HEK293 (cell line): ENCODE measurements at regions not wholly inside any gene's neighbourhood (a gene's known extent, or its start where the extent isn't known, plus 50 kb on each side); places are given as distances from the start of the nearest gene placed in this dataset.

Experiments used
- CTCF ChIA-PET: fragments of 350-600 bp; formaldehyde crosslinking; extraction: SDS; loops from one replicate; lab custom pipeline; 2021; ENCODE audit warnings: antibody characterized with exemption; lab: Yijun Ruan, JAX
- POLR2A ChIA-PET: fragments of 300-600 bp; formaldehyde crosslinking; extraction: SDS; loops from one replicate; lab custom pipeline; 2020; ENCODE audit warnings: antibody characterized with exemption, inconsistent platforms; lab: Yijun Ruan, JAX
- H3K27ac ChIP-seq: fragments of 200-500 bp; sonication (Bioruptor generic); 2 replicates; pipeline ENCODE4 v1.5.1; 2014; ENCODE audit warnings: low read depth, low read length, control low read depth, inconsistent platforms; ENCODE audit errors: extremely low read depth
- H3K36me3 ChIP-seq, 2 experiments: fragments of 200-500 bp in 1 of 2; sonication (Bioruptor generic) in 1 of 2; 1 replicate in 1 of 2; 2 replicates in 1 of 2; pipeline ENCODE4 v1.5.1; 2014 to 2017; ENCODE audit warnings: inconsistent platforms in 2 of 2, low read length in 2 of 2; ENCODE audit not compliant: control insufficient read depth in 2 of 2, insufficient read depth in 1 of 2
- H3K4me1 ChIP-seq: fragments of 200-500 bp; sonication (Bioruptor generic); 2 replicates; pipeline ENCODE4 v1.5.1; 2014; ENCODE audit warnings: mild to moderate bottlenecking, low read length, inconsistent platforms; ENCODE audit not compliant: control insufficient read depth, insufficient read depth
- H3K4me3 ChIP-seq: 2 replicates; pipeline ENCODE4 v1.5.1; 2011; ENCODE audit warnings: low read depth, mild to moderate bottlenecking, control low read depth, low read length, moderate library complexity
- H3K9me3 ChIP-seq: fragments of 200-500 bp; sonication (Bioruptor generic); 2 replicates; pipeline ENCODE4 v1.5.1; 2014; ENCODE audit warnings: low read depth, low read length, inconsistent platforms; ENCODE audit not compliant: control insufficient read depth, insufficient read depth
- ATF2 ChIP-seq: fragments of 450-650 bp; formaldehyde crosslinking; IDR thresholded peaks from 2 replicates; pipeline ENCODE4 v1.5.1; 2016; ENCODE audit warnings: missing biosample characterization, missing genetic modification characterization, low read depth
- BCL11B ChIP-seq: fragments of 450-650 bp; formaldehyde crosslinking; IDR thresholded peaks from 2 replicates; pipeline ENCODE4 v1.5.1; 2016; ENCODE audit warnings: low read depth, missing biosample characterization, missing genetic modification characterization
- HOXA7 ChIP-seq: sonication (generic); formaldehyde crosslinking; IDR thresholded peaks from 2 replicates; pipeline ENCODE4 v1.8.1; 2022; ENCODE audit warnings: missing genetic modification reagents, borderline replicate concordance
- KLF10 ChIP-seq: fragments of 450-650 bp; IDR thresholded peaks from 2 replicates; pipeline ENCODE4 v1.5.1; 2018; ENCODE audit warnings: missing biosample characterization, mild to moderate bottlenecking, missing genetic modification characterization
- KLF17 ChIP-seq: fragments of 450-650 bp; formaldehyde crosslinking; IDR thresholded peaks from 2 replicates; pipeline ENCODE4 v1.5.1; 2016; ENCODE audit warnings: missing biosample characterization, missing genetic modification characterization
- KLF8 ChIP-seq: fragments of 450-650 bp; formaldehyde crosslinking; IDR thresholded peaks from 2 replicates; pipeline ENCODE4 v1.5.1; 2016; ENCODE audit warnings: missing biosample characterization, missing genetic modification characterization
- MEIS1 ChIP-seq: sonication (generic); formaldehyde crosslinking; IDR thresholded peaks from 2 replicates; pipeline ENCODE4 v1.8.1; 2022; ENCODE audit warnings: missing genetic modification reagents, mild to moderate bottlenecking, borderline replicate concordance
- TCF7L2 ChIP-seq: IDR thresholded peaks from 2 replicates; pipeline ENCODE4 v1.6.1; 2011; ENCODE audit warnings: low read depth, mild to moderate bottlenecking, inconsistent platforms, low read length, moderate library complexity, borderline replicate concordance
- TRIM28 ChIP-seq: IDR thresholded peaks from 2 replicates; pipeline ENCODE4 v1.6.1; 2011; ENCODE audit warnings: low read length, control low read depth, borderline replicate concordance
- ZFP69B ChIP-seq: fragments of 450-650 bp; formaldehyde crosslinking; IDR thresholded peaks from 2 replicates; pipeline ENCODE4 v1.5.1; 2016; ENCODE audit warnings: missing biosample characterization, missing genetic modification characterization
- ZNF10 ChIP-seq: fragments of 450-650 bp; formaldehyde crosslinking; IDR thresholded peaks from 2 replicates; pipeline ENCODE4 v1.5.1; 2017; ENCODE audit warnings: missing biosample characterization, missing genetic modification characterization
- ZNF211 ChIP-seq: fragments of 450-650 bp; formaldehyde crosslinking; IDR thresholded peaks from 2 replicates; pipeline ENCODE4 v1.5.1; 2016; ENCODE audit warnings: low read depth, missing biosample characterization, missing genetic modification characterization
- ZNF214 ChIP-seq: fragments of 450-650 bp; formaldehyde crosslinking; IDR thresholded peaks from 2 replicates; pipeline ENCODE4 v1.5.1; 2017; ENCODE audit warnings: missing biosample characterization, mild to moderate bottlenecking, missing genetic modification characterization, borderline replicate concordance
- ZNF266 ChIP-seq: fragments of 450-650 bp; formaldehyde crosslinking; IDR thresholded peaks from 2 replicates; pipeline ENCODE4 v1.5.1; 2016; ENCODE audit warnings: missing biosample characterization, missing genetic modification characterization, low read depth
- ZNF302 ChIP-seq: fragments of 450-650 bp; formaldehyde crosslinking; IDR thresholded peaks from 2 replicates; pipeline ENCODE4 v1.5.1; 2016; ENCODE audit warnings: missing biosample characterization, missing genetic modification characterization, low read depth
- ZNF423 ChIP-seq: fragments of 450-650 bp; formaldehyde crosslinking; IDR thresholded peaks from 2 replicates; pipeline ENCODE4 v1.5.1; 2016; ENCODE audit warnings: missing biosample characterization, missing genetic modification characterization
- ZNF544 ChIP-seq: fragments of 450-650 bp; formaldehyde crosslinking; IDR thresholded peaks from 2 replicates; pipeline ENCODE4 v1.5.0; 2017; ENCODE audit warnings: missing biosample characterization, missing genetic modification characterization
- ZNF561 ChIP-seq: fragments of 450-650 bp; IDR thresholded peaks from 2 replicates; pipeline ENCODE4 v1.5.1; 2018; ENCODE audit warnings: missing biosample characterization, missing genetic modification characterization, borderline replicate concordance
- ZNF768 ChIP-seq: fragments of 450-650 bp; formaldehyde crosslinking; IDR thresholded peaks from 2 replicates; pipeline ENCODE4 v1.5.1; 2018; ENCODE audit warnings: missing biosample characterization, mild to moderate bottlenecking, missing genetic modification characterization
- TF ChIP-seq, protein P1 (sequence below): fragments of 450-650 bp; formaldehyde crosslinking; IDR thresholded peaks from 2 replicates; pipeline ENCODE4 v1.5.1; 2017; ENCODE audit warnings: missing biosample characterization, mild to moderate bottlenecking, missing genetic modification characterization, moderate library complexity
- TF ChIP-seq, protein P2 (sequence below): fragments of 450-650 bp; formaldehyde crosslinking; IDR thresholded peaks from 2 replicates; pipeline ENCODE4 v1.5.1; 2016; ENCODE audit warnings: missing biosample characterization, missing genetic modification characterization

- ChIA-PET POLR2A (no interaction called here), CTCF (no interaction called here)
- H3K9me3 ChIP-seq = no peaks in the 10 kb centered on the region
- no peaks in the 10 kb centered on the region for H3K4me1 ChIP-seq
- no peaks in the 10 kb centered on the region for H3K36me3 ChIP-seq
- H3K27ac ChIP-seq = no peak overlapping the region
- no peak overlapping the region for H3K4me3 ChIP-seq
- TF ChIP-seq BCL11B (tag by site-specific recombination) = no peak
Observed at GRCh38 chr6:94129926-94130325, 710.6 kb upstream of the EPHA7 start.

- POLR2A ChIA-PET = no interaction called here
- Histone ChIP-seq H3K36me3 (no peaks in the 10 kb centered on the region), H3K27ac (no peak overlapping the region), H3K4me1 (no peaks in the 10 kb centered on the region), H3K9me3 (no peaks in the 10 kb centered on the region), H3K4me3 (no peak overlapping the region)
- TF ChIP-seq KLF10 (no peak), ZNF211 (tag by site-specific recombination) (no peak), ZNF561 (no peak), ZNF10 (tag by site-specific recombination) (no peak), TRIM28 (no peak), ZNF423 (tag by site-specific recombination) (no peak)
- TF ChIP-seq, protein P1, sequence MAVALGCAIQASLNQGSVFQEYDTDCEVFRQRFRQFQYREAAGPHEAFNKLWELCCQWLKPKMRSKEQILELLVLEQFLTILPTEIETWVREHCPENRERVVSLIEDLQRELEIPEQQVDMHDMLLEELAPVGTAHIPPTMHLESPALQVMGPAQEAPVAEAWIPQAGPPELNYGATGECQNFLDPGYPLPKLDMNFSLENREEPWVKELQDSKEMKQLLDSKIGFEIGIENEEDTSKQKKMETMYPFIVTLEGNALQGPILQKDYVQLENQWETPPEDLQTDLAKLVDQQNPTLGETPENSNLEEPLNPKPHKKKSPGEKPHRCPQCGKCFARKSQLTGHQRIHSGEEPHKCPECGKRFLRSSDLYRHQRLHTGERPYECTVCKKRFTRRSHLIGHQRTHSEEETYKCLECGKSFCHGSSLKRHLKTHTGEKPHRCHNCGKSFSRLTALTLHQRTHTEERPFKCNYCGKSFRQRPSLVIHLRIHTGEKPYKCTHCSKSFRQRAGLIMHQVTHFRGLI (tag by site-specific recombination) = no peak
- CTCF ChIA-PET = no interaction called here
Observed at GRCh38 chr6:94127716-94128115, 708.4 kb upstream of the EPHA7 start.

DNA sequence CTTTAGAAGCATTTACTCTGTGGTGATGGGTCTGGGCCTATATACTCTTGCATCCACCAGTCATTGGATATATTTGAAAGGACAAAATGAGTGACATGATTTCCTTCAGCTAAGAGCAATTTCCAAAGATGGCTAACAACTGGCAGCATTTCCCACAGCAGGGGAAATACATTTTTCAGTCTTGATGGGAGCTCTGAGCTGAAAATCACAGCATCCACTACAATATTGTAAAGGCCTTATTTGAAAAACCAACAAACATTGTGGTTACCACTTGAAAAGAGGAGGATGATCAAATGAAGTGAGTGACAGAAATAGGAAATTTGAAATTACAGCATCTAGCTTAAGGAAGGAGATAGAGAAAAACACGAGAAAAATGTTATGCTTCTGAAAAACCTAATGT lies 705.0 kb upstream of the EPHA7 start:
- POLR2A ChIA-PET = no interaction called here
- Histone ChIP-seq H3K27ac (no peak overlapping the region), H3K9me3 (no peaks in the 10 kb centered on the region)

GRCh38 chr6:94121094-94121493 lies 701.7 kb upstream of the EPHA7 start:
- ChIA-PET CTCF (interaction anchor here (0.7 kb wide), 1 partner anchor 131 kb away, joined by 3 read pairs; no protein-coding TSS in a partner anchor), POLR2A (no interaction called here)
- H3K9me3 ChIP-seq = no peaks in the 10 kb centered on the region
- no peak overlapping the region for H3K27ac ChIP-seq
- no peak overlapping the region for H3K4me3 ChIP-seq
- TF ChIP-seq ZNF302 (tag by site-specific recombination) (no peak), HOXA7 (CRISPR knock-in tag) (no peak), TCF7L2 (no peak), KLF17 (tag by site-specific recombination) (no peak), ZNF768 (no peak), ZNF266 (no peak), ATF2 (peak; percentile 72)
- TF ChIP-seq, protein P2, sequence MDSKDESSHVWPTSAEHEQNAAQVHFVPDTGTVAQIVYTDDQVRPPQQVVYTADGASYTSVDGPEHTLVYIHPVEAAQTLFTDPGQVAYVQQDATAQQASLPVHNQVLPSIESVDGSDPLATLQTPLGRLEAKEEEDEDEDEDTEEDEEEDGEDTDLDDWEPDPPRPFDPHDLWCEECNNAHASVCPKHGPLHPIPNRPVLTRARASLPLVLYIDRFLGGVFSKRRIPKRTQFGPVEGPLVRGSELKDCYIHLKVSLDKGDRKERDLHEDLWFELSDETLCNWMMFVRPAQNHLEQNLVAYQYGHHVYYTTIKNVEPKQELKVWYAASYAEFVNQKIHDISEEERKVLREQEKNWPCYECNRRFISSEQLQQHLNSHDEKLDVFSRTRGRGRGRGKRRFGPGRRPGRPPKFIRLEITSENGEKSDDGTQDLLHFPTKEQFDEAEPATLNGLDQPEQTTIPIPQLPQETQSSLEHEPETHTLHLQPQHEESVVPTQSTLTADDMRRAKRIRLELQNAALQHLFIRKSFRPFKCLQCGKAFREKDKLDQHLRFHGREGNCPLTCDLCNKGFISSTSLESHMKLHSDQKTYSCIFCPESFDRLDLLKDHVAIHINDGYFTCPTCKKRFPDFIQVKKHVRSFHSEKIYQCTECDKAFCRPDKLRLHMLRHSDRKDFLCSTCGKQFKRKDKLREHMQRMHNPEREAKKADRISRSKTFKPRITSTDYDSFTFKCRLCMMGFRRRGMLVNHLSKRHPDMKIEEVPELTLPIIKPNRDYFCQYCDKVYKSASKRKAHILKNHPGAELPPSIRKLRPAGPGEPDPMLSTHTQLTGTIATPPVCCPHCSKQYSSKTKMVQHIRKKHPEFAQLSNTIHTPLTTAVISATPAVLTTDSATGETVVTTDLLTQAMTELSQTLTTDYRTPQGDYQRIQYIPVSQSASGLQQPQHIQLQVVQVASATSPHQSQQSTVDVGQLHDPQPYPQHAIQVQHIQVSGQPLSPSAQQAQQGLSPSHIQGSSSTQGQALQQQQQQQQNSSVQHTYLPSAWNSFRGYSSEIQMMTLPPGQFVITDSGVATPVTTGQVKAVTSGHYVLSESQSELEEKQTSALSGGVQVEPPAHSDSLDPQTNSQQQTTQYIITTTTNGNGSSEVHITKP (tag by site-specific recombination) = no peak
- no peaks in the 10 kb centered on the region for H3K4me1 ChIP-seq
- no peaks in the 10 kb centered on the region for H3K36me3 ChIP-seq

More for the DNA sequence above, 705.0 kb upstream of the EPHA7 start:
- Histone ChIP-seq H3K36me3 (no peaks in the 10 kb centered on the region), H3K4me3 (no peak overlapping the region), H3K4me1 (no peaks in the 10 kb centered on the region)
- TF ChIP-seq KLF8 (tag by site-specific recombination) = no peak
- TF ChIP-seq ZNF214 (tag by site-specific recombination) = no peak
- no peak for TF ChIP-seq ZNF544 (tag by site-specific recombination)
- TF ChIP-seq ZFP69B = no peak
- TF ChIP-seq MEIS1 (CRISPR knock-in tag) = no peak
- CTCF ChIA-PET = no interaction called here
